Spleen (tissue), 11 donors: ENCODE measurements at regions not wholly inside any gene's neighbourhood (a gene's known extent, or its start where the extent isn't known, plus 50 kb on each side); places are given as distances from the start of the nearest gene placed in this dataset.

Source experiments
- DNase-seq: peaks from one replicate; pipeline ENCODE4 v3.0.0-alpha.2; 2020
- H3K27ac ChIP-seq, 8 donors: fragments of 200-600 bp; sonication (generic) in 7 of 8; 1 replicate in 4 of 8; 2 replicates in 4 of 8; pipeline versions ENCODE4 v1.5.0 to v1.8.0; 2016 to 2021; ENCODE audit warnings: inconsistent platforms in 4 of 8, mild to moderate bottlenecking in 4 of 8, moderate library complexity in 1 of 8
- H3K27me3 ChIP-seq, 7 donors: fragments of 200-600 bp; sonication (generic) in 6 of 7; replicated peaks in 1 of 7; 1 replicate in 4 of 7; 2 replicates in 3 of 7; pipeline versions ENCODE4 v1.5.0 to v1.8.0; 2016 to 2021; ENCODE audit warnings: inconsistent platforms in 3 of 7, mild to moderate bottlenecking in 1 of 7
- H3K36me3 ChIP-seq, 6 donors: fragments of 200-600 bp; sonication (generic) in 5 of 6; 1 replicate in 4 of 6; 2 replicates in 2 of 6; pipeline versions ENCODE4 v1.5.0 to v1.8.0; 2016 to 2021; ENCODE audit warnings: inconsistent platforms in 2 of 6
- H3K4me1 ChIP-seq, 6 donors: fragments of 200-600 bp; sonication (generic) in 5 of 6; 1 replicate in 3 of 6; 2 replicates in 3 of 6; pipeline versions ENCODE4 v1.5.0 to v1.8.0; 2016 to 2021; ENCODE audit warnings: inconsistent platforms in 3 of 6
- H3K4me3 ChIP-seq, 8 donors: fragments of 200-600 bp; sonication (generic) in 7 of 8; 1 replicate in 4 of 8; 2 replicates in 4 of 8; pipeline versions ENCODE4 v1.5.0 to v1.8.0; 2016 to 2021; ENCODE audit warnings: inconsistent platforms in 4 of 8, mild to moderate bottlenecking in 4 of 8, moderate library complexity in 2 of 8
- H3K9me3 ChIP-seq, 8 donors: fragments of 200-600 bp; sonication (generic) in 7 of 8; 1 replicate in 4 of 8; 2 replicates in 4 of 8; pipeline versions ENCODE4 v1.5.0 to v1.8.0; 2016 to 2021; ENCODE audit warnings: inconsistent platforms in 4 of 8
- CTCF ChIP-seq, 11 experiments: fragments of 200-600 bp in 7 of 11; fragments of 450-650 bp in 4 of 11; sonication (generic) in 4 of 11; IDR thresholded peaks in 8 of 11; conservative IDR thresholded peaks in 3 of 11; 1 replicate in 7 of 11; 2 replicates in 4 of 11; pipeline versions ENCODE4 v1.4.0 to v1.8.0; 2016 to 2021; ENCODE audit warnings: antibody characterized with exemption in 11 of 11, inconsistent platforms in 4 of 11, mild to moderate bottlenecking in 1 of 11
- POLR2A ChIP-seq, 3 donors: fragments of 450-650 bp; IDR thresholded peaks; one replicate each; pipeline ENCODE4 v1.5.1; 2017; ENCODE audit warnings: antibody characterized with exemption in 3 of 3, mild to moderate bottlenecking in 1 of 3
- POLR2AphosphoS5 ChIP-seq, 3 donors: sonication (generic); formaldehyde crosslinking; IDR thresholded peaks; one replicate each; pipeline ENCODE4 v1.5.1; 2017; ENCODE audit warnings: antibody characterized with exemption in 3 of 3
- WGBS, 5 donors: extraction: QIAGEN DNeasy Blood & Tissue Kit in 3 of 5; methylation state at CpG; one replicate each; pipeline versions ENCODE4 v1.1.5 to v1.1.7; 2013 to 2018; 5-methylcytosine and 5-hydroxymethylcytosine counted together
- intact Hi-C: fragments of 100-400 bp; cut with DNase I; formaldehyde crosslinking; loops from one replicate; pipeline ENCODE4 v1.15.0; 2023; ENCODE audit warnings: low total_unique reads
- donor health status: healthy with polysubstance abuse.
- donor health status: DM: no; HTN: no; CAD: no; lungs with moderate emphysema.
- donor health status: DM: no; HTN: no; CAD: no.
- donor health status: Bipolar disorder and iron deficiency.
- donor health status: healthy.
- donor health status: DM: no; HTN: no; CAD: no.
- donor health status: DM: yes; HTN: yes; CAD: no.

GRCh38 chr4:33714971-33715370 is 2529.3 kb downstream of the ARAP2 start:
- no peak overlapping the region for H3K4me3 ChIP-seq
- TF ChIP-seq POLR2A (IDR thresholded peaks at IDR 0.05) (no peak), CTCF (IDR thresholded peaks at IDR 0.05 in 8 of 11, conservative IDR thresholded peaks at IDR 0.05 in 3 of 11) (no peak), POLR2AphosphoS5 (IDR thresholded peaks at IDR 0.05) (no peak)
- H3K27ac ChIP-seq: no peak overlapping the region
- H3K4me1 ChIP-seq: no peaks in the 10 kb centered on the region
- DNase-seq: no peak
- 63 to 88% (median 78%) methylated on average over 1 of the region's 1 CpG for WGBS, 5 donors
- H3K27me3 ChIP-seq: no peaks in the 10 kb centered on the region
- intact Hi-C loops: no loop called here
- H3K36me3 ChIP-seq: no peaks in the 10 kb centered on the region
- peaks cover 0 to 12% (median 9%) of the 10 kb centered on the region in 8 donors for H3K9me3 ChIP-seq

GRCh38 chr4:33715841-33716395 is 2528.4 kb downstream of the ARAP2 start:
- Histone ChIP-seq H3K36me3 (no peaks in the 10 kb centered on the region), H3K27me3 (no peaks in the 10 kb centered on the region), H3K27ac (no peak overlapping the region), H3K9me3 (peaks cover 0 to 5% (median 0%) of the 10 kb centered on the region in 8 donors), H3K4me3 (no peak overlapping the region), H3K4me1 (no peaks in the 10 kb centered on the region)
- DNase-seq: no peak
- TF ChIP-seq CTCF (IDR thresholded peaks at IDR 0.05 in 8 of 11, conservative IDR thresholded peaks at IDR 0.05 in 3 of 11) (no peak), POLR2AphosphoS5 (IDR thresholded peaks at IDR 0.05) (no peak)
- intact Hi-C loops: no loop called here
- 41 to 66% (median 49%) methylated on average over 4 of the region's 4 CpGs for WGBS, 5 donors

- Histone ChIP-seq H3K27ac (no peak overlapping the region), H3K4me1 (no peaks in the 10 kb centered on the region), H3K27me3 (no peaks in the 10 kb centered on the region), H3K4me3 (no peak overlapping the region), H3K9me3 (no peaks in the 10 kb centered on the region), H3K36me3 (no peaks in the 10 kb centered on the region)
- intact Hi-C loops: no loop called here
- no peak for DNase-seq
- 67 to 85% (median 72%) methylated on average over 2 of the region's 2 CpGs for WGBS, 5 donors
- TF ChIP-seq POLR2AphosphoS5 (IDR thresholded peaks at IDR 0.05): no peak
Measured at GRCh38 chr4:33722254-33722653, 2522.1 kb downstream of the ARAP2 start.

- intact Hi-C loops: no loop called here
- no peaks in the 10 kb centered on the region for H3K9me3 ChIP-seq
- H3K27ac ChIP-seq: no peak overlapping the region
- TF ChIP-seq POLR2A (IDR thresholded peaks at IDR 0.05) (no peak), CTCF (IDR thresholded peaks at IDR 0.05 in 8 of 11, conservative IDR thresholded peaks at IDR 0.05 in 3 of 11) (no peak), POLR2AphosphoS5 (IDR thresholded peaks at IDR 0.05) (no peak)
- H3K27me3 ChIP-seq: no peaks in the 10 kb centered on the region
- H3K4me1 ChIP-seq: no peaks in the 10 kb centered on the region
- H3K4me3 ChIP-seq: no peak overlapping the region
- 66 to 81% (median 74%) methylated on average over 7 of the region's 7 CpGs for WGBS, 5 donors
- DNase-seq: no peak
- no peaks in the 10 kb centered on the region for H3K36me3 ChIP-seq
Measured at GRCh38 chr4:33722800-33723516, 2521.4 kb downstream of the ARAP2 start.
